ENCODE measurements at regions not wholly inside any gene's neighbourhood (a gene's known extent, or its start where the extent isn't known, plus 50 kb on each side); places are given as distances from the start of the nearest gene placed in this dataset.

DNA sequence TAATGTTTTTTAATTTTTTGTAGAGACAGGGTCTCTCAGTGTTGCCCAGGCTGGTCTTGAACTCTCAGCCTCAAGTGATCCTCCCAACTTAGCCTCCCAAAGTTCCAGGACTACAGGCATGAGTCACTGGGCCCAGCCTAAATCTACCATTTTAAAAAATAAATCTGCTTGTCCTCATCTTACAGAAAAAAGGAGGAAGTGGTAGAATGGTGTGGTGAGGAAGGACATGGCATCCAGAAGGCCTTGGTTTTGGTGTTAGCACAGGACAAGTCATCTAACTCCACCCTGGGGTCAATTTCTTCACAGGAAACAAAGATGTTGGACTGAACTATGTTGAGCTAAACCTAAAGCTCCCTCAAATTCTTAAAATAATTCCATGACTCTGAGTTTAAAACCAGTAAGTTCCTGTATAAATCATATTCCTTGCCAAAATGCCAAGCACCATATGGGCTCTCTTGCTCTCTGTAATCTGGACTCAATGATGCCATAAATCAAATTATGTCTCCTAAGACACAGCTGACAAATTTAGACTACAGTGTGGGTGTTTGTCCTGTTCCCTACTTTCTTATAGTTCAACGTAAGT is 253.9 kb upstream of the NOCT start:
- TF ChIP-seq POLR2AphosphoS5 (IDR thresholded peaks at IDR 0.05): no peak
- TF ChIP-seq, protein P1, sequence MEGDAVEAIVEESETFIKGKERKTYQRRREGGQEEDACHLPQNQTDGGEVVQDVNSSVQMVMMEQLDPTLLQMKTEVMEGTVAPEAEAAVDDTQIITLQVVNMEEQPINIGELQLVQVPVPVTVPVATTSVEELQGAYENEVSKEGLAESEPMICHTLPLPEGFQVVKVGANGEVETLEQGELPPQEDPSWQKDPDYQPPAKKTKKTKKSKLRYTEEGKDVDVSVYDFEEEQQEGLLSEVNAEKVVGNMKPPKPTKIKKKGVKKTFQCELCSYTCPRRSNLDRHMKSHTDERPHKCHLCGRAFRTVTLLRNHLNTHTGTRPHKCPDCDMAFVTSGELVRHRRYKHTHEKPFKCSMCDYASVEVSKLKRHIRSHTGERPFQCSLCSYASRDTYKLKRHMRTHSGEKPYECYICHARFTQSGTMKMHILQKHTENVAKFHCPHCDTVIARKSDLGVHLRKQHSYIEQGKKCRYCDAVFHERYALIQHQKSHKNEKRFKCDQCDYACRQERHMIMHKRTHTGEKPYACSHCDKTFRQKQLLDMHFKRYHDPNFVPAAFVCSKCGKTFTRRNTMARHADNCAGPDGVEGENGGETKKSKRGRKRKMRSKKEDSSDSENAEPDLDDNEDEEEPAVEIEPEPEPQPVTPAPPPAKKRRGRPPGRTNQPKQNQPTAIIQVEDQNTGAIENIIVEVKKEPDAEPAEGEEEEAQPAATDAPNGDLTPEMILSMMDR (IDR thresholded peaks at IDR 0.05 in 8 of 11, conservative IDR thresholded peaks at IDR 0.05 in 3 of 11): no peak
- no peak for TF ChIP-seq POLR2A (IDR thresholded peaks at IDR 0.05)
